Neural cell (in vitro differentiated cells): ENCODE measurements at regions not wholly inside any gene's neighbourhood (a gene's known extent, or its start where the extent isn't known, plus 50 kb on each side); places are given as distances from the start of the nearest gene placed in this dataset.

Experiments used
- EP300 ChIP-seq: fragments of 450-650 bp; conservative IDR thresholded peaks from 2 replicates; pipeline ENCODE4 v1.6.1; 2014; ENCODE audit warnings: antibody characterized with exemption, mild to moderate bottlenecking, moderate library complexity; ENCODE audit not compliant: poor library complexity, severe bottlenecking
- EZH2 ChIP-seq: fragments of 200-600, 300-800 bp; shearing (Covaris generic), sonication (generic); IDR thresholded peaks from 2 replicates; pipeline ENCODE4 v1.6.1; 2014; ENCODE audit warnings: antibody characterized with exemption, low read length, borderline replicate concordance, mild to moderate bottlenecking; ENCODE audit not compliant: insufficient read depth, poor library complexity, severe bottlenecking
- MXI1 ChIP-seq: fragments of 450-650 bp; conservative IDR thresholded peaks from 2 replicates; pipeline ENCODE4 v1.6.1; 2014; ENCODE audit warnings: antibody characterized with exemption, mild to moderate bottlenecking; ENCODE audit not compliant: poor library complexity, severe bottlenecking
- POLR2AphosphoS5 ChIP-seq: IDR thresholded peaks from 2 replicates; pipeline ENCODE4 v1.6.1; 2012
- TF ChIP-seq, protein P1 (sequence below): fragments of 450-650 bp; IDR thresholded peaks from 2 replicates; pipeline ENCODE4 v1.5.1; 2014; ENCODE audit warnings: antibody characterized with exemption, mild to moderate bottlenecking, moderate library complexity; ENCODE audit not compliant: poor library complexity, severe bottlenecking

DNA sequence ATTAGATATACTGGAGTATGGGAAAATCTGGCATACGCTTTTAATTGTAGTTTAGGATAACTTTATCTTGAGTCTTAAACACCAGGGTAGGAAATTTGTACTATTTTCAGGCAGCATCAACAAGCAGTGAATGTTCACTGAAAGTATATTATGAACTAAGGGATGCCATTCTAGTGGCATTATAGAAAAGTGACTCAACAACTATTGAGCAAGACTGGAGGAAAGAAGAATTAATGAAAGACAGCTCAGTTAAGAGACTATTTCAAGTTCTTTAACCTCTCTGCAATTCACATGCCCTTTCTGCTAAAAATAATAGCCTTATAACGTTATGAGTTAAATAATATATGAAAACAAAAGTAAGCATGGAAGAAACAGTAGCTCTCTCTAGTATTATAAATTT, 343.1 kb downstream of the FSCB start:
- TF ChIP-seq EP300 (no peak), POLR2AphosphoS5 (no peak), MXI1 (no peak), EZH2 (no peak)
- TF ChIP-seq, protein P1, sequence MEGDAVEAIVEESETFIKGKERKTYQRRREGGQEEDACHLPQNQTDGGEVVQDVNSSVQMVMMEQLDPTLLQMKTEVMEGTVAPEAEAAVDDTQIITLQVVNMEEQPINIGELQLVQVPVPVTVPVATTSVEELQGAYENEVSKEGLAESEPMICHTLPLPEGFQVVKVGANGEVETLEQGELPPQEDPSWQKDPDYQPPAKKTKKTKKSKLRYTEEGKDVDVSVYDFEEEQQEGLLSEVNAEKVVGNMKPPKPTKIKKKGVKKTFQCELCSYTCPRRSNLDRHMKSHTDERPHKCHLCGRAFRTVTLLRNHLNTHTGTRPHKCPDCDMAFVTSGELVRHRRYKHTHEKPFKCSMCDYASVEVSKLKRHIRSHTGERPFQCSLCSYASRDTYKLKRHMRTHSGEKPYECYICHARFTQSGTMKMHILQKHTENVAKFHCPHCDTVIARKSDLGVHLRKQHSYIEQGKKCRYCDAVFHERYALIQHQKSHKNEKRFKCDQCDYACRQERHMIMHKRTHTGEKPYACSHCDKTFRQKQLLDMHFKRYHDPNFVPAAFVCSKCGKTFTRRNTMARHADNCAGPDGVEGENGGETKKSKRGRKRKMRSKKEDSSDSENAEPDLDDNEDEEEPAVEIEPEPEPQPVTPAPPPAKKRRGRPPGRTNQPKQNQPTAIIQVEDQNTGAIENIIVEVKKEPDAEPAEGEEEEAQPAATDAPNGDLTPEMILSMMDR = no peak
